ENCODE measurements at regions not wholly inside any gene's neighbourhood (a gene's known extent, or its start where the extent isn't known, plus 50 kb on each side); places are given as distances from the start of the nearest gene placed in this dataset.

DNA sequence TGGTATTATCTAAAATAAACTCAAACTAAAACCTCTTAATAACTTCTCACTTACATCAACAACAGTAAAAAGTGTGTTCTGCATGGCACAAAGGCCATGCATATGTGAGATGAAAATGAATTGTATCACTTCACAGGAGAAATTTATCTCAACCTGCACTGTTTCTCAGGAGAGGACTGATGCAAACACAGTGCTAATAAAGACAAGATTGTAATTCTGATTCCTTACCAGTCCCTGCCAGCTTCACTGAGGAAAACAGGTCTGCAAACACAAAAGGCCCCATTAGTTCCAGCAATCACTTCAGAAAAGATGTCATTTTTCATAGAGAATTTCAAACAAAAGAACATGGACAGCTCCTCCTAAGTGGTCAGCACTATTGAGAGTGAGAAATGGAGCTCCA lies 117.3 kb upstream of the PDE4D start (continued):
- no peak for TF ChIP-seq TFE3 (CRISPR knock-in tag; IDR thresholded peaks at IDR 0.05)
- no peak for TF ChIP-seq ZNF687 (CRISPR knock-in tag; IDR thresholded peaks at IDR 0.05)
- no peak for TF ChIP-seq ZNF891 (CRISPR knock-in tag; IDR thresholded peaks at IDR 0.05)
- TF ChIP-seq ZNF20 (CRISPR knock-in tag; IDR thresholded peaks at IDR 0.05): no peak

DNA sequence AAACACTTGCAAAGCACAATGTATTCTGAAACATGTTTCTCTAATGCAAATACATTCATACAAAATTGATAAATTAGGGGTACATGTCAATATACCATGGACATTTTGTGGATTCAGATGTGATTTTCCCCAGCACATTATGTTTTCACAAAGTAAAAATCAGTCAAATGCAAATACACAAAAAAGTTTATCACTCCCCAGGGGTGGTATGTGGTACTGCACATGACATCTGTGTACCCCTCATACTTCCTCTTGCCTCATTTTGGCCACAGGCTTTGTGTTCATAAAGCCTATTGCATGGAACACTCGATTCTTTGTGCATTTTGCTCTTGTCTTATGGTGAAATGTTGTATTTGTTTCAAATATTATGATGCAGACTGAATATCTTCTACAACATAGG lies 116.8 kb upstream of the PDE4D start:
- Histone ChIP-seq H3K79me2 (ENCODE audit: insufficient read depth, low read length) (no peaks in the 10 kb centered on the region), H3K27ac (ENCODE audit: extremely low read length, insufficient read depth, low read length) (no peak overlapping the region), H3K27me3 (ENCODE audit: control insufficient read depth in 1 of 2, insufficient read depth in 2 of 2, low read length in 2 of 2) (no peaks in the 10 kb centered on the region), H3K36me3 (replicated peaks in 1 of 2; ENCODE audit: control insufficient read depth in 1 of 2, insufficient read depth in 2 of 2, low read length in 2 of 2) (no peaks in the 10 kb centered on the region), H3K4me2 (ENCODE audit: low read depth, low read length) (no peak overlapping the region), H3K4me1 (ENCODE audit: insufficient read depth, low read length) (no peaks in the 10 kb centered on the region), H4K20me1 (ENCODE audit: insufficient read depth, low read length) (no peaks in the 10 kb centered on the region), H3K4me3 (replicated peaks in 1 of 3; ENCODE audit: insufficient read depth in 1 of 3, low read depth in 2 of 3, low read length in 3 of 3) (no peak overlapping the region), H3K9ac (ENCODE audit: insufficient read depth, low read depth, low read length) (no peak overlapping the region), H3K9me3 (ENCODE audit: low read length) (no peaks in the 10 kb centered on the region), H2AFZ (ENCODE audit: low read length) (no peak overlapping the region)
- ChIA-PET CTCF (ENCODE audit: low intra/inter-chr PET ratio, low total read pairs) (no interaction called here), POLR2A (no interaction called here)
- no CpG with 5 or more reads among the region's 1 CpG for WGBS (ENCODE audit: low lambda C conversion rate)
- no peak for DNase-seq (ENCODE audit: low spot score)
- no peak for TF ChIP-seq ZSCAN20 (CRISPR knock-in tag; IDR thresholded peaks at IDR 0.05; ENCODE audit: borderline replicate concordance)
- TF ChIP-seq KAT8 (CRISPR knock-in tag; IDR thresholded peaks at IDR 0.05): no peak
- TF ChIP-seq, protein P1, sequence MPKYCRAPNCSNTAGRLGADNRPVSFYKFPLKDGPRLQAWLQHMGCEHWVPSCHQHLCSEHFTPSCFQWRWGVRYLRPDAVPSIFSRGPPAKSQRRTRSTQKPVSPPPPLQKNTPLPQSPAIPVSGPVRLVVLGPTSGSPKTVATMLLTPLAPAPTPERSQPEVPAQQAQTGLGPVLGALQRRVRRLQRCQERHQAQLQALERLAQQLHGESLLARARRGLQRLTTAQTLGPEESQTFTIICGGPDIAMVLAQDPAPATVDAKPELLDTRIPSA (CRISPR knock-in tag; IDR thresholded peaks at IDR 0.05; ENCODE audit: borderline replicate concordance): no peak
- no peak for TF ChIP-seq ZSCAN25 (CRISPR knock-in tag; IDR thresholded peaks at IDR 0.05)
- TF ChIP-seq YEATS4 (CRISPR knock-in tag; IDR thresholded peaks at IDR 0.05; ENCODE audit: borderline replicate concordance): no peak
- no peak for TF ChIP-seq KDM5A (IDR thresholded peaks at IDR 0.05; ENCODE audit: borderline replicate concordance, low read length)
- no peak for TF ChIP-seq BCLAF1 (IDR thresholded peaks at IDR 0.05)
- intact Hi-C loops (cut with micrococcal nuclease; ENCODE audit: unreplicated experiment) (no loop called here), in situ Hi-C loops (cut with HindIII; ENCODE audit: extremely low pct_ligation_motif_present, low pct_unique_long_range_greater_than_20kb) (no loop called here)
- no peak for ATAC-seq
- no TSS peak for BruUV-seq (replicated peaks)
- no peak for FAIRE-seq
